Neural cell (in vitro differentiated cells): ENCODE measurements at regions not wholly inside any gene's neighbourhood (a gene's known extent, or its start where the extent isn't known, plus 50 kb on each side); places are given as distances from the start of the nearest gene placed in this dataset.

Experiments
- H2AFZ ChIP-seq: fragments of 200-600, 300-800 bp; sonication (generic), shearing (Covaris generic); 2 replicates; pipeline ENCODE4 v1.6.0; 2014; ENCODE audit warnings: low read depth, mild to moderate bottlenecking, antibody characterized with exemption, low read length, moderate library complexity
- H3F3A ChIP-seq: fragments of 200-600 bp; shearing (Covaris generic); 2 replicates; pipeline ENCODE4 v1.6.1; 2016; ENCODE audit warnings: mild to moderate bottlenecking, moderate library complexity, mixed read lengths, antibody characterized with exemption, low read length; ENCODE audit not compliant: insufficient read depth, poor library complexity, severe bottlenecking
- H3K27ac ChIP-seq: fragments of 200-600, 300-800 bp; sonication (generic), shearing (Covaris generic); 2 replicates; pipeline ENCODE4 v1.5.1; 2014; ENCODE audit warnings: mild to moderate bottlenecking, low read length, moderate library complexity
- H3K27me3 ChIP-seq: fragments of 300-800, 200-600 bp; sonication (generic), shearing (Covaris generic); 2 replicates; pipeline ENCODE4 v1.6.0; 2014; ENCODE audit warnings: mild to moderate bottlenecking, low read depth, low read length, moderate library complexity; ENCODE audit not compliant: insufficient read depth
- H3K36me3 ChIP-seq: fragments of 300-800, 200-600 bp; sonication (generic), shearing (Covaris generic); 2 replicates; pipeline ENCODE4 v1.5.1; 2014; ENCODE audit warnings: mild to moderate bottlenecking, antibody characterized with exemption, low read length, moderate library complexity; ENCODE audit not compliant: insufficient read depth
- H3K4me2 ChIP-seq: fragments of 300-800, 200-600 bp; sonication (generic), shearing (Covaris generic); 2 replicates; pipeline ENCODE4 v1.6.0; 2014; ENCODE audit warnings: mild to moderate bottlenecking, low read length
- H3K4me3 ChIP-seq: fragments of 300-800, 200-600 bp; sonication (generic), shearing (Covaris generic); 2 replicates; pipeline ENCODE4 v1.5.1; 2014; ENCODE audit warnings: mild to moderate bottlenecking, low read length, moderate library complexity
- H3K79me2 ChIP-seq: fragments of 200-600 bp; shearing (Covaris generic); replicated peaks from 2 replicates; pipeline ENCODE4 v1.6.0; 2014; ENCODE audit warnings: mild to moderate bottlenecking, low read length, moderate library complexity; ENCODE audit not compliant: insufficient read depth
- H3K9ac ChIP-seq: fragments of 300-800, 200-600 bp; sonication (generic), shearing (Covaris generic); 2 replicates; pipeline ENCODE4 v1.6.1; 2016; ENCODE audit warnings: mild to moderate bottlenecking, low read length, mixed read lengths
- H3K9me2 ChIP-seq: fragments of 200-600 bp; shearing (Covaris generic); 2 replicates; pipeline ENCODE4 v1.6.1; 2016; ENCODE audit warnings: mild to moderate bottlenecking, low read length, mixed read lengths; ENCODE audit not compliant: insufficient read depth
- H3K9me3 ChIP-seq: fragments of 200-600, 300-800 bp; sonication (generic), shearing (Covaris generic); 2 replicates; pipeline ENCODE4 v1.6.1; 2016; ENCODE audit warnings: mild to moderate bottlenecking, mixed run types, low read length, moderate library complexity, mixed read lengths
- H4K20me1 ChIP-seq: fragments of 200-600 bp; shearing (Covaris generic); 2 replicates; pipeline ENCODE4 v1.6.1; 2016; ENCODE audit warnings: mild to moderate bottlenecking, mixed run types; ENCODE audit not compliant: insufficient read depth
- EP300 ChIP-seq: fragments of 450-650 bp; conservative IDR thresholded peaks from 2 replicates; pipeline ENCODE4 v1.6.1; 2014; ENCODE audit warnings: antibody characterized with exemption, mild to moderate bottlenecking, moderate library complexity; ENCODE audit not compliant: poor library complexity, severe bottlenecking
- EZH2 ChIP-seq: fragments of 200-600, 300-800 bp; shearing (Covaris generic), sonication (generic); IDR thresholded peaks from 2 replicates; pipeline ENCODE4 v1.6.1; 2014; ENCODE audit warnings: antibody characterized with exemption, low read length, borderline replicate concordance, mild to moderate bottlenecking; ENCODE audit not compliant: insufficient read depth, poor library complexity, severe bottlenecking
- MXI1 ChIP-seq: fragments of 450-650 bp; conservative IDR thresholded peaks from 2 replicates; pipeline ENCODE4 v1.6.1; 2014; ENCODE audit warnings: antibody characterized with exemption, mild to moderate bottlenecking; ENCODE audit not compliant: poor library complexity, severe bottlenecking
- POLR2AphosphoS5 ChIP-seq: IDR thresholded peaks from 2 replicates; pipeline ENCODE4 v1.6.1; 2012
- RAD21 ChIP-seq: fragments of 450-650 bp; conservative IDR thresholded peaks from 2 replicates; pipeline ENCODE4 v1.6.1; 2014; ENCODE audit warnings: antibody characterized with exemption, mild to moderate bottlenecking, moderate library complexity
- SMC3 ChIP-seq: fragments of 450-650 bp; conservative IDR thresholded peaks from 2 replicates; pipeline ENCODE4 v1.6.1; 2014; ENCODE audit warnings: antibody characterized with exemption, mild to moderate bottlenecking, moderate library complexity; ENCODE audit not compliant: poor library complexity
- TAF1 ChIP-seq: IDR thresholded peaks from 2 replicates; pipeline ENCODE4 v1.6.1; 2012; ENCODE audit warnings: low read depth
- TF ChIP-seq, protein P1 (sequence below): fragments of 450-650 bp; IDR thresholded peaks from 2 replicates; pipeline ENCODE4 v1.5.1; 2014; ENCODE audit warnings: antibody characterized with exemption, mild to moderate bottlenecking, moderate library complexity; ENCODE audit not compliant: poor library complexity, severe bottlenecking
- TF ChIP-seq, protein P2 (sequence below): IDR thresholded peaks from 2 replicates; pipeline ENCODE4 v1.6.1; 2012; ENCODE audit warnings: borderline replicate concordance

DNA sequence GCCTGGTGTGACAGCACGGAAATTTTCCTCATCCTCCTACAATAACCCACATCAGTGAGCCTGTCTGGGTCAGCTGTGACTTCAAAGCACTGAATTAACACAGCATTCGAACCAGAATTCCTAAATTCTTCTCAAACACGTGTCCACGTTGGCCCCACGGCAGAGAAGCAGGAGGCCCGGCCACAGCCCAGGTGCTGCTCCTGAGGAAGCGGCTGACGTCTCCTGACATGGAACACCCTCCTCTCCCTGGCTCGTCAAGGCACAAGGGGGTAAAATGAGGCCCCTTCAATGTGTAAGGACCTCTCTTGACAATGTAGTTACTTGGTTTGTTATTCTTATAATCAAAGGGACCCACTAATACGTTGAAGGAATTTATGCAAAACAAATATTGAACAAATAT lies 156.3 kb upstream of the GSC start:
- Histone ChIP-seq H2AFZ (no peak overlapping the region), H3K79me2 (no peaks in the 10 kb centered on the region), H3K9me2 (no peaks in the 10 kb centered on the region), H3K27me3 (no peaks in the 10 kb centered on the region), H3K4me2 (no peak overlapping the region), H3K36me3 (no peaks in the 10 kb centered on the region), H3K4me3 (no peak overlapping the region), H4K20me1 (no peaks in the 10 kb centered on the region), H3K27ac (no peak overlapping the region), H3K9ac (no peak overlapping the region), H3F3A (no peaks in the 10 kb centered on the region), H3K9me3 (no peaks in the 10 kb centered on the region)
- TF ChIP-seq RAD21 (no peak), SMC3 (no peak), POLR2AphosphoS5 (no peak), TAF1 (no peak), MXI1 (no peak), EP300 (no peak), EZH2 (no peak)
- TF ChIP-seq, protein P1, sequence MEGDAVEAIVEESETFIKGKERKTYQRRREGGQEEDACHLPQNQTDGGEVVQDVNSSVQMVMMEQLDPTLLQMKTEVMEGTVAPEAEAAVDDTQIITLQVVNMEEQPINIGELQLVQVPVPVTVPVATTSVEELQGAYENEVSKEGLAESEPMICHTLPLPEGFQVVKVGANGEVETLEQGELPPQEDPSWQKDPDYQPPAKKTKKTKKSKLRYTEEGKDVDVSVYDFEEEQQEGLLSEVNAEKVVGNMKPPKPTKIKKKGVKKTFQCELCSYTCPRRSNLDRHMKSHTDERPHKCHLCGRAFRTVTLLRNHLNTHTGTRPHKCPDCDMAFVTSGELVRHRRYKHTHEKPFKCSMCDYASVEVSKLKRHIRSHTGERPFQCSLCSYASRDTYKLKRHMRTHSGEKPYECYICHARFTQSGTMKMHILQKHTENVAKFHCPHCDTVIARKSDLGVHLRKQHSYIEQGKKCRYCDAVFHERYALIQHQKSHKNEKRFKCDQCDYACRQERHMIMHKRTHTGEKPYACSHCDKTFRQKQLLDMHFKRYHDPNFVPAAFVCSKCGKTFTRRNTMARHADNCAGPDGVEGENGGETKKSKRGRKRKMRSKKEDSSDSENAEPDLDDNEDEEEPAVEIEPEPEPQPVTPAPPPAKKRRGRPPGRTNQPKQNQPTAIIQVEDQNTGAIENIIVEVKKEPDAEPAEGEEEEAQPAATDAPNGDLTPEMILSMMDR = no peak
- TF ChIP-seq, protein P2, sequence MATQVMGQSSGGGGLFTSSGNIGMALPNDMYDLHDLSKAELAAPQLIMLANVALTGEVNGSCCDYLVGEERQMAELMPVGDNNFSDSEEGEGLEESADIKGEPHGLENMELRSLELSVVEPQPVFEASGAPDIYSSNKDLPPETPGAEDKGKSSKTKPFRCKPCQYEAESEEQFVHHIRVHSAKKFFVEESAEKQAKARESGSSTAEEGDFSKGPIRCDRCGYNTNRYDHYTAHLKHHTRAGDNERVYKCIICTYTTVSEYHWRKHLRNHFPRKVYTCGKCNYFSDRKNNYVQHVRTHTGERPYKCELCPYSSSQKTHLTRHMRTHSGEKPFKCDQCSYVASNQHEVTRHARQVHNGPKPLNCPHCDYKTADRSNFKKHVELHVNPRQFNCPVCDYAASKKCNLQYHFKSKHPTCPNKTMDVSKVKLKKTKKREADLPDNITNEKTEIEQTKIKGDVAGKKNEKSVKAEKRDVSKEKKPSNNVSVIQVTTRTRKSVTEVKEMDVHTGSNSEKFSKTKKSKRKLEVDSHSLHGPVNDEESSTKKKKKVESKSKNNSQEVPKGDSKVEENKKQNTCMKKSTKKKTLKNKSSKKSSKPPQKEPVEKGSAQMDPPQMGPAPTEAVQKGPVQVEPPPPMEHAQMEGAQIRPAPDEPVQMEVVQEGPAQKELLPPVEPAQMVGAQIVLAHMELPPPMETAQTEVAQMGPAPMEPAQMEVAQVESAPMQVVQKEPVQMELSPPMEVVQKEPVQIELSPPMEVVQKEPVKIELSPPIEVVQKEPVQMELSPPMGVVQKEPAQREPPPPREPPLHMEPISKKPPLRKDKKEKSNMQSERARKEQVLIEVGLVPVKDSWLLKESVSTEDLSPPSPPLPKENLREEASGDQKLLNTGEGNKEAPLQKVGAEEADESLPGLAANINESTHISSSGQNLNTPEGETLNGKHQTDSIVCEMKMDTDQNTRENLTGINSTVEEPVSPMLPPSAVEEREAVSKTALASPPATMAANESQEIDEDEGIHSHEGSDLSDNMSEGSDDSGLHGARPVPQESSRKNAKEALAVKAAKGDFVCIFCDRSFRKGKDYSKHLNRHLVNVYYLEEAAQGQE = no peak

DNA sequence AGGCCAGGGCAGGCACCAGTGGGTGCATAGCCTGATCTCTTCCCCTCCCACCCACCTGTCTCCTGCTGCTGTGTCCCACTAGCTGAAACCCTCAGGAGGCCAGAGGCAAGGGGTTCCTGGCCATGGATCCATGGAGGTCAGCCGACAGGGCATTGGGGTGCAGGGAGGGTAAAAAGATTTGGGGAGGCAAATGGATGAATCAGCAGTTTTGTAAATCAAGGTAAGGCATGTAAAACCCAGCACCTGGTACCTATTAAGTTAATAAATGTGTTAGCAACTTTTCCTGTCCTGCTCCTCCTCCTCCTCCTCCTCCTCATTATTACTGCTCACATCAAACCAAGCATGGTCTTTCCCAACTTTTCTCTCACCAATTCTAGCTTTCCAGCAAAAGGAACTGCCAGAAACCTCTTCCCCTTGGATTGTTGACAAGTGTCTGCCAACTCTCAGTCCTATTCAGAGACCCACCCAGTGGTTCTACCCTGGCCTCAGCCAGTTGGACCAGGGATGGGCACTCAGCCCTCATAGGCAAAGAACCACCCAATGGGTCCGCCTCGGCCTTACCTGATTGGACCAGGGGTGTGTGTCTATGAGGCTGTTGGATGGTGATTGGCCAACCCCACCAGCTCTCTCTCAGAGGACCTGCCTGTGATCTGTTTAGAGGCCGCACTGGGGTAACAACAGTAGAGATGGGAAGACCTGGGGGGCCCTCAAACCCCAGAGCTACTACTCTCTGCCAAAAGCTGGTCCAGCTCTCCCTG lies 155.7 kb upstream of the GSC start:
- TF ChIP-seq, protein P2 = no peak
- TF ChIP-seq EP300 (no peak), MXI1 (no peak)
- H2AFZ ChIP-seq = no peak overlapping the region
- H3F3A ChIP-seq = no peaks in the 10 kb centered on the region
- no peak overlapping the region for H3K4me3 ChIP-seq
- no peak overlapping the region for H3K4me2 ChIP-seq
- H3K36me3 ChIP-seq = no peaks in the 10 kb centered on the region
- H3K9me3 ChIP-seq = no peaks in the 10 kb centered on the region
- no peaks in the 10 kb centered on the region for H3K27me3 ChIP-seq
- no peaks in the 10 kb centered on the region for H3K79me2 ChIP-seq
- H4K20me1 ChIP-seq = no peaks in the 10 kb centered on the region
- no peak overlapping the region for H3K9ac ChIP-seq
- no peak overlapping the region for H3K27ac ChIP-seq
- H3K9me2 ChIP-seq = no peaks in the 10 kb centered on the region
